ENCODE measurements at regions not wholly inside any gene's neighbourhood (a gene's known extent, or its start where the extent isn't known, plus 50 kb on each side); places are given as distances from the start of the nearest gene placed in this dataset.

DNA sequence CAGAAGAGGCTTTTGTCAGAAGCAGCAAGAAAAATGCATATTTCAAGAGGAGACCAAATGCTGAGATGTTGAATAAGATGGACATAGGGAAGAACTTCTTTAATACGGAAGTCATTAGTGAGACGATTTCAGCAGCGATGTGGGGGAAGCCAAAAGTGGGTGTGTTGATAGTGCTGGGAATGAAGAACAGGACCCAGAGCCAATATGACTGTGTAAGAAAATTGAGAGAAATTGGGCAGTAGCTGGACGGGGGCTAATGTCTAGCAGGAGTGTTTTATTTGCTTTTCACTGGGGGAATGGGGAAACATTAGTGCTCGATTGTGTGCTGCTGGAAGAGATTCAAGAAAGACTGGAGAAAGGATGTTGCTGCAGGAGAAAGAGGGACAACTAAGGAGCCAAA, 788.7 kb upstream of the KLHL29 start:
- TF ChIP-seq, protein P1, sequence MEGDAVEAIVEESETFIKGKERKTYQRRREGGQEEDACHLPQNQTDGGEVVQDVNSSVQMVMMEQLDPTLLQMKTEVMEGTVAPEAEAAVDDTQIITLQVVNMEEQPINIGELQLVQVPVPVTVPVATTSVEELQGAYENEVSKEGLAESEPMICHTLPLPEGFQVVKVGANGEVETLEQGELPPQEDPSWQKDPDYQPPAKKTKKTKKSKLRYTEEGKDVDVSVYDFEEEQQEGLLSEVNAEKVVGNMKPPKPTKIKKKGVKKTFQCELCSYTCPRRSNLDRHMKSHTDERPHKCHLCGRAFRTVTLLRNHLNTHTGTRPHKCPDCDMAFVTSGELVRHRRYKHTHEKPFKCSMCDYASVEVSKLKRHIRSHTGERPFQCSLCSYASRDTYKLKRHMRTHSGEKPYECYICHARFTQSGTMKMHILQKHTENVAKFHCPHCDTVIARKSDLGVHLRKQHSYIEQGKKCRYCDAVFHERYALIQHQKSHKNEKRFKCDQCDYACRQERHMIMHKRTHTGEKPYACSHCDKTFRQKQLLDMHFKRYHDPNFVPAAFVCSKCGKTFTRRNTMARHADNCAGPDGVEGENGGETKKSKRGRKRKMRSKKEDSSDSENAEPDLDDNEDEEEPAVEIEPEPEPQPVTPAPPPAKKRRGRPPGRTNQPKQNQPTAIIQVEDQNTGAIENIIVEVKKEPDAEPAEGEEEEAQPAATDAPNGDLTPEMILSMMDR (IDR thresholded peaks at IDR 0.05) = no peak
- no peak for TF ChIP-seq POLR2A (IDR thresholded peaks at IDR 0.05)

Data from heart left ventricle (tissue), 13 donors.